PC-3 (cell line): ENCODE measurements at regions not wholly inside any gene's neighbourhood (a gene's known extent, or its start where the extent isn't known, plus 50 kb on each side); places are given as distances from the start of the nearest gene placed in this dataset.

Experiments used
- ATAC-seq: fragments of 200-7000 bp; cut with Tn5 transposase; 2 replicates; pipeline ENCODE4 v1.9.1; 2020; ENCODE audit warnings: mild to moderate bottlenecking, moderate library complexity
- BruUV-seq: library from RNA; stranded (reverse); fragments of 400-500 nt; replicated peaks from 2 replicates; lab custom pipeline; 2021; lab: Mats Ljungman, UMichigan
- CTCF ChIA-PET: fragments of 300-600 bp; sonication (Branson Sonifier 250); formaldehyde crosslinking; loops from one replicate; lab custom pipeline; 2022; ENCODE audit warnings: antibody characterized with exemption; lab: Charles Lee
- POLR2A ChIA-PET: fragments of 300-600 bp; sonication (Branson Sonifier 250); formaldehyde crosslinking; loops from one replicate; lab custom pipeline; 2022; ENCODE audit warnings: antibody characterized with exemption; ENCODE audit not compliant: unreplicated experiment; lab: Charles Lee
- DNase-seq: peaks from one replicate; pipeline ENCODE4 v3.0.0-alpha.2; 2015
- H2AFZ ChIP-seq: fragments of 300-600 bp; sonication (generic); 2 replicates; pipeline ENCODE4 v1.6.0; 2016; ENCODE audit warnings: antibody characterized with exemption, low read length
- H3F3A ChIP-seq: fragments of 300-600 bp; sonication (generic); one replicate; pipeline ENCODE4 v1.6.0; 2017; ENCODE audit warnings: antibody characterized with exemption, low read length, control low read depth, mild to moderate bottlenecking; ENCODE audit not compliant: unreplicated experiment
- H3K27ac ChIP-seq: fragments of 300-600 bp; sonication (generic); 2 replicates; pipeline ENCODE4 v1.5.1; 2016; ENCODE audit warnings: mild to moderate bottlenecking, low read length
- H3K27me3 ChIP-seq: fragments of 300-600 bp; sonication (generic); 2 replicates; pipeline ENCODE4 v1.6.1; 2016; ENCODE audit warnings: low read length, mixed read lengths
- H3K36me3 ChIP-seq: fragments of 300-600 bp; sonication (generic); 2 replicates; pipeline ENCODE4 v1.6.1; 2016; ENCODE audit warnings: low read depth, mixed run types, low read length, mixed read lengths
- H3K4me1 ChIP-seq: fragments of 300-600 bp; sonication (generic); 2 replicates; pipeline ENCODE4 v1.5.1; 2016; ENCODE audit warnings: low read length; ENCODE audit not compliant: insufficient read depth
- H3K4me2 ChIP-seq: fragments of 300-600 bp; sonication (generic); 2 replicates; pipeline ENCODE4 v1.6.0; 2016; ENCODE audit warnings: low read length
- H3K4me3 ChIP-seq: fragments of 300-600 bp; sonication (generic); 2 replicates; pipeline ENCODE4 v1.5.1; 2016; ENCODE audit warnings: mild to moderate bottlenecking, low read length, mixed read lengths
- H3K79me2 ChIP-seq: fragments of 300-600 bp; sonication (generic); 2 replicates; pipeline ENCODE4 v1.6.1; 2017; ENCODE audit warnings: low read length, mixed read lengths
- H3K9ac ChIP-seq: fragments of 300-600 bp; sonication (generic); 2 replicates; pipeline ENCODE4 v1.6.0; 2016; ENCODE audit warnings: mild to moderate bottlenecking, low read length
- H3K9me2 ChIP-seq: fragments of 300-600 bp; sonication (generic); replicated peaks from 2 replicates; pipeline ENCODE4 v1.6.1; 2016; ENCODE audit warnings: mixed run types, low read length, mixed read lengths
- H3K9me3 ChIP-seq: fragments of 300-600 bp; sonication (generic); 2 replicates; pipeline ENCODE4 v1.6.1; 2016; ENCODE audit warnings: low read length, mixed read lengths
- H4K20me1 ChIP-seq: fragments of 300-600 bp; sonication (generic); 2 replicates; pipeline ENCODE4 v1.6.1; 2016; ENCODE audit warnings: low read length, mixed read lengths
- CTCF ChIP-seq: fragments of 300-600 bp; sonication (generic); conservative IDR thresholded peaks from 2 replicates; pipeline ENCODE4 v1.5.1; 2017; ENCODE audit warnings: antibody characterized with exemption, low read depth, mild to moderate bottlenecking, low read length
- EZH2 ChIP-seq: fragments of 300-600 bp; sonication (generic); IDR thresholded peaks from one replicate; pipeline ENCODE4 v1.6.1; 2017; ENCODE audit warnings: antibody characterized with exemption, mild to moderate bottlenecking, low read length; ENCODE audit not compliant: unreplicated experiment
- EZH2phosphoT487 ChIP-seq: fragments of 300-600 bp; sonication (generic); IDR thresholded peaks from 2 replicates; pipeline ENCODE4 v1.6.1; 2018; ENCODE audit warnings: mild to moderate bottlenecking, antibody characterized with exemption, low read length, borderline replicate concordance
- intact Hi-C: fragments of 100-400 bp; cut with micrococcal nuclease; formaldehyde crosslinking; loops from 2 replicates; pipeline ENCODE4 v1.9.0; 2023

DNA sequence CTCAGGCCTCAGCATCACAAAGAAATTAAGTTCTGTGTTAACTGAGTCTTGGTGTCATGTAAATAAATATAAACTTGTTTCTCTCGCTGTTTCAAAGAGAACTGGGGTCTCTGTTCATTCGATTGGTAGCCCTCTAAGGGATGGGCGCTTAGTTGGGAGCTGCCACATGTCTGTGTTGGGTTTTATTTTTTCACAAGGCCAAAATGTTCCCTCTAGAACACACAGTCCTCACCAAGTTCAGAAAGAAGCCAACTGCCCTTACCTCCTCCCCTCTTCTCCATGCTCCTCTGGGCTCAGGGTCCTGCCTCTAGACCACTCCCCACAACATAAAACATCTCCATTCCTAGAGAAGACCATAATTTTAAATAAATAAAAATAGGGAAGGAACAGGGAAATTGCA lies 490.9 kb downstream of the TNS1 start:
- no TSS peak for BruUV-seq
- intact Hi-C loops: loop anchor here (2.0 to 5.0 kb wide), 5 partner anchors 145 to 369 kb away; no protein-coding TSS in a partner anchor
- H3K36me3 ChIP-seq: no peaks in the 10 kb centered on the region
- no peaks in the 10 kb centered on the region for H3F3A ChIP-seq
- no peak overlapping the region for H3K4me2 ChIP-seq
- no peaks in the 10 kb centered on the region for H3K27me3 ChIP-seq
- H3K27ac ChIP-seq: no peak overlapping the region
- H3K9me2 ChIP-seq: no peaks in the 10 kb centered on the region
- no peak overlapping the region for H3K4me3 ChIP-seq
- H2AFZ ChIP-seq: no peak overlapping the region
- no peaks in the 10 kb centered on the region for H4K20me1 ChIP-seq
- H3K79me2 ChIP-seq: no peaks in the 10 kb centered on the region
- H3K9ac ChIP-seq: no peak overlapping the region
- H3K4me1 ChIP-seq: peaks cover 11% of the 10 kb centered on the region
- DNase-seq (no peak), ATAC-seq (no peak)
- TF ChIP-seq EZH2: no peak
- TF ChIP-seq EZH2phosphoT487: no peak
- TF ChIP-seq CTCF: no peak
- no peaks in the 10 kb centered on the region for H3K9me3 ChIP-seq
- ChIA-PET CTCF (interaction anchor here (1.6 kb wide), 1 partner anchor 201 kb away, joined by 4 read pairs; no protein-coding TSS in a partner anchor), POLR2A (no interaction called here)

GRCh38 chr2:217510771-217511291 lies 492.0 kb downstream of the TNS1 start:
- Histone ChIP-seq H3K9me3 (no peaks in the 10 kb centered on the region), H3K9me2 (no peaks in the 10 kb centered on the region), H3F3A (no peaks in the 10 kb centered on the region), H2AFZ (peak overlapping the region; percentile 82), H3K27ac (no peak overlapping the region), H3K9ac (peak overlapping the region; percentile 35; the same call in 1 of the 2 replicates), H3K4me2 (peak overlapping the region; percentile 51), H3K27me3 (no peaks in the 10 kb centered on the region), H3K4me1 (peaks cover 11% of the 10 kb centered on the region), H4K20me1 (no peaks in the 10 kb centered on the region), H3K79me2 (no peaks in the 10 kb centered on the region), H3K4me3 (no peak overlapping the region), H3K36me3 (no peaks in the 10 kb centered on the region)
- ChIA-PET POLR2A (no interaction called here), CTCF (interaction anchor here (1.0 to 1.6 kb wide), 3 partner anchors 202 to 815 kb away, joined by 3 to 8 read pairs (median 4); partner anchors contain the start of gene IGFBP5)
- DNase-seq (peak; percentile 88), ATAC-seq (peak; percentile 85)
- intact Hi-C loops: loop anchor here (1.0 to 5.0 kb wide), 8 partner anchors 144 to 829 kb away; no protein-coding TSS in a partner anchor
- peak; percentile 86 for TF ChIP-seq CTCF
- TF ChIP-seq EZH2phosphoT487: no peak
- no TSS peak for BruUV-seq

DNA sequence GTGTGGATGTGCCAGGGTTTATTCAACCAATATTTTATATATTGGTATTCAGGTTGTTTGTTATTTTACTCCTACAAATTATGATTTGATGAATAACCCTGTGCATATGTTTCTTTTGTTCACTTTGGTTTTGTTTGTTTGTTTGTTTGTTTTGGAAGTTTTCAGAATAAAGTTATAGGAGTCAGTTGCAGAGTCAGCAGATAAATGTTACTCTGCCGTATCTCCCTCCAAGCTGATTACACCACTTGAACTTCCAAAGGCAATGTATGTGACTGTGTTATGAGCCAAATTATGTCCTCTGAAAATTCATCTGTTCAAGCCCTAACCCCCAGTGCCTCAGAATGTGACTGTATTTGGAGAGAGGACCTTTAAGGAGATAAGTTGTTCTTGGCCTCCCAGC lies 497.5 kb downstream of the TNS1 start:
- H2AFZ ChIP-seq: no peak overlapping the region
- no peaks in the 10 kb centered on the region for H3K36me3 ChIP-seq
- H3K4me2 ChIP-seq: no peak overlapping the region
- CTCF ChIA-PET: no interaction called here
- BruUV-seq: no TSS peak
- H3K9me3 ChIP-seq: no peaks in the 10 kb centered on the region
- H3K9ac ChIP-seq: no peak overlapping the region
- no peaks in the 10 kb centered on the region for H3K9me2 ChIP-seq
- no peak overlapping the region for H3K27ac ChIP-seq
- no peaks in the 10 kb centered on the region for H4K20me1 ChIP-seq
- H3K79me2 ChIP-seq: no peaks in the 10 kb centered on the region
- H3K4me1 ChIP-seq: peaks cover 13% of the 10 kb centered on the region
- POLR2A ChIA-PET: no interaction called here
- DNase-seq (no peak), ATAC-seq (no peak)
- no peaks in the 10 kb centered on the region for H3F3A ChIP-seq
- TF ChIP-seq EZH2phosphoT487: no peak
- TF ChIP-seq EZH2: no peak
- no peak for TF ChIP-seq CTCF
- no peaks in the 10 kb centered on the region for H3K27me3 ChIP-seq
- intact Hi-C loops: no loop called here
- no peak overlapping the region for H3K4me3 ChIP-seq
